Muscle of back (tissue), 3 donors: ENCODE measurements at regions not wholly inside any gene's neighbourhood (a gene's known extent, or its start where the extent isn't known, plus 50 kb on each side); places are given as distances from the start of the nearest gene placed in this dataset.

Source experiments
- DNase-seq, 3 donors: peaks; one replicate each; pipeline versions ENCODE4 v3.0.0 to v3.0.0-alpha.2; 2013

GRCh38 chr6:122061855-122062254, 337.6 kb upstream of the HSF2 start:
- no peak for DNase-seq

DNA sequence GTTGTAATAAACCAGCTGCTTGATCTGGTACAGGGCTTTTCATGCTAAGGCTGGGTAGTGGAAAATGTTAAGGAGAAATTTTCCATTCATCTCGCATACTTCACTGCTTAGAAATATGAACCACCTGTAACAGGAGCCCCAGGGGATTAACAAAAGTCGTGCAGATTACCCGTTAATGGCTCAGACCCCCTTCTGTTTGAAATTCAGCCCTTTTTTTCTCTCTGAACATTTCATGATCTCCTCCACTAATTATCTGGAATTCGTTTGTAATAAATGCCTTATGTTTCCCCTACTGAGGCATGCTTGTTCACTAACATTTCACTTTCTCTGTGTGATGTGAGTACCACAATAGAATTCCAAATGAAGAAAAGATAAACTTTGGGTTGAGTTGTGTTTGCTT, 336.4 kb upstream of the HSF2 start:
- DNase-seq, result peak in 1 of 3 donors; percentile 50

GRCh38 chr6:122063761-122064160, 335.7 kb upstream of the HSF2 start:
- DNase-seq, result no peak

GRCh38 chr6:122066200-122066599, 333.3 kb upstream of the HSF2 start:
- peak in 1 of 3 donors; percentile 13 for DNase-seq

DNA sequence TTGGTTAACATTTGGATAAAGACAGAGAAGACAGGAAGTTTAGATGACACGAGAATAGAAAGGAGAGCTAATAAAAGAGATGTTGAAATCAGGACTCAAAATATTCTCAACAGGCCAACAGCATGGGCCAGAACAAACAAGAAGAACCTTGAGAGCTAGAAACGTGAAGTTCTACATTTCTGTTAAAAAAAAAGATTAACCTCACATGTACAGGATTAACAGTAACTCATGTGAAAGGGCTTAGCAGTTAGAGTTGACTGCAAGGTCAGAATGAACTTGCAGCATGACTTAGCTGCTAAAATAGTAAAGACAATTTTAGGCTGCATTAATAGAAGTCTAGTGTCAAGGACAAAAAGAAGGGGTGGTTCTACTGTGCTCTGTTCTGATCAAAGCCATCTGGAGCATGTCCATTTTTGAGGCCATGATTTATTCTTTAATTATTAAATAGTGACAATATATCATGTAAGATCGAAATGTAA, 331.1 kb upstream of the HSF2 start:
- DNase-seq, result peak in 2 of 3 donors; percentile 22 to 56

GRCh38 chr6:122069932-122070331, 329.5 kb upstream of the HSF2 start:
- DNase-seq, result no peak

- DNase-seq, result peak; percentile 77 to 94 (median 88)
These were observed 327.3 kb upstream of the HSF2 start for GRCh38 chr6:122072014-122072647.

DNA sequence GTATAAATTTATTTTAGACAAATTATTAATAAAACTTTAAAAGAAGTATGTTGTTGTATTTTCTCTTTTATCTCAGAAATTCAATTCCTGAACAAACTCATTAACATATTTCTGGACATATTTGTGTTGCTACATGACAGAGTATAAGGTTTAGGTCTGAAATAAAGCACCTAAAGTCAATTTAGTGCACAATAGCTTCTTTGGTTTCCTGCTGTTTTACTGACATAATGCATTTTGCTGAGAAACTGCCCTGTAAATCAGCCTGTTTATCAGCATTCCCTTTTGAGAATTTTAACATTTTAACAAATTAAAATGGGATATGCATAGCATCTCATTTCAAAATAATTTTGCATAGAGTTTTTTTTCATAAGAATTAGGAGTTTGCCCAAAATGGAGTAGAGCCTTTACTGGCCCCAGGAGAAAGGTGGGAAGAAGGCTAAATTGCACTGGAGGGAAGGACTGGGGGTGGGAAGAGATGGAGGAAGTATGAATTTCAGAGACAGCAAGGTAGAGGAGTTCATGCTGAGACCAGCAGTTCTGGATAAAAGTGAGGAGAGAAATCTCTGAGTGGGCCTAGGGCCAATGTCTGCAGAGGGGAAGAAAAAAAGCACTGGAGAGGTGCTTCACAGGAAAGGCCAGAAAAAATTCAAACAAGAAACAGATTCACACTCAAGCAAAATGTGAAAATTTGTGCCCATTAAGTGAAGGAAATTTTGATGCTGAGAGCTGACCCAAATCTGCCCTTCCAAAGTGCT, 324.2 kb upstream of the HSF2 start:
- peak in 2 of 3 donors; percentile 64 to 75 for DNase-seq

GRCh38 chr6:122075917-122076316, 323.5 kb upstream of the HSF2 start:
- peak in 2 of 3 donors; percentile 71 to 85 for DNase-seq

GRCh38 chr6:122077603-122078002, 321.8 kb upstream of the HSF2 start:
- DNase-seq, result no peak

- DNase-seq, result no peak
These were observed 321.0 kb upstream of the HSF2 start for GRCh38 chr6:122078481-122078880.

- DNase-seq, result peak; percentile 47 to 77 (median 47)
These were observed 319.5 kb upstream of the HSF2 start for GRCh38 chr6:122079916-122080315.

- DNase-seq, result no peak
These were observed 317.5 kb upstream of the HSF2 start for GRCh38 chr6:122081921-122082320.

- DNase-seq, result no peak
These were observed 317.1 kb upstream of the HSF2 start for GRCh38 chr6:122082370-122082769.

GRCh38 chr6:122092366-122092765, 307.1 kb upstream of the HSF2 start:
- DNase-seq, result no peak

GRCh38 chr6:122098201-122098678, 301.2 kb upstream of the HSF2 start:
- DNase-seq, result peak in 1 of 3 donors; percentile 60

DNA sequence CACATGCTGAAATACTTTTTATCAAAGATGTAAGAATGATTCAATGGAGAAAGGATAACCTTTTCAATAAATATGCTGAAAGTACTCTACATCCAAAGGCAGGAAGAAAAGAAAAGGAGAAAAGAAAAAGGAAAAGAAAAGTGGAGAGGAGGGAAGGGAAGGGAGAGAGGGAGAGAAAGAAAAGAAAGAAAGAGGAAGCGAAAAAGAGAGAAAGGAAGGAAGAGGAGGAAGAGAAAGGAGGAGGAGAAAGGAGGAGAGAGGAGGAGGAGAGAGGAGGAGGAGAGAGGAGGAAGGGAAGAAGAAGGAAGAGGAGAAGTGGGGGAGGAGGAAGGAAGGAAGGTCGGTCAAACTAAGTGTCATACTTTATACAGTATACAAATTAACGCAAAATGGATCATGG, 297.4 kb upstream of the HSF2 start:
- no peak for DNase-seq

DNA sequence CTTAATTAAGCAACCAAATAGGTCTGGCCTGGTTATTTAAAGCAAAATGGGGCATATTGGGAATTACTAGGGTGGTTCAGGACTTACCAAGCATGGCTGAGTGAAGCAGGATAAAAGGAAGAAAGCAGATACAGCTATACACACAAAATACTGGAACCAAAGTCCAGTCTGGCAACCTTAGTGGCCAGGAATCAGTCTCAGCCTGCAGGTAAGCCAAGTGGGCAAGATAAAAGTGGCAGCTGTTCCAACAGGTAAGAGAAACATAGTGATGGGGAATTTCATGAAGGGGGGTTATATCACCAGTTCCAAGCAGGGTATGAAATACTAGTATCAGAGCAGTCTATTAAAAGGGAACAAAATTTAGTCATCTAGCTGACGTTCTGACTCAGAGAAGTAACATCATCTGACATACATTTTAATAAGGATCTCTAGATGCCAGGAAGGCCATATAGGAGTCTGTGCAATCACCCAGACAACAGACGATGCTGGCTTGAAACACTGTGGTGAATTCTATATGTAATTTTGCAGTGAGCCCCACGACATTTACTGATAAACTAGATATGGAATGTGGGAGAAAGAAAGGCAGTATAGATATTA, 292.1 kb upstream of the HSF2 start:
- DNase-seq, result no peak

- DNase-seq, result peak in 1 of 3 donors; percentile 34
These were observed 290.4 kb upstream of the HSF2 start for GRCh38 chr6:122109075-122109474.

DNA sequence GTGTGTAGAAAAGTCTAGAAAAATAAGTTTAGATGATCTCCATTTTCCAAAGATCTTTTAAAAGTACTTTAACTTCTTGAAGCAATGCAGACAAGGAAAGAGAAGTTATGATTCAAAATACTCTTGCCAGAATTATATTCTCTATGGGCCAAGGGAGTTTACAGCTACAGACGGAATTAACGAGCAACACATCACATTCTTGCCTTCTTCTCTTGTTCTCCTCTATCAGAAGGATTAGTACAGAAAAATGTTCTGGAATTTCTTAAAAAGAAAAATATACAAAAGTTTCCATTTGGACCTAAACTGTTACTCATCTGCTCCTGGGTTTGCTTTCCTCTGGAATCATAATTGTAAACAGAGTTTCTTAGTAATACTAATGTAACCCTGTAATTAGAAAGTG, 284.7 kb upstream of the HSF2 start:
- peak in 2 of 3 donors; percentile 59 to 75 for DNase-seq

GRCh38 chr6:122116119-122116834, 283.2 kb upstream of the HSF2 start:
- DNase-seq, result peak; percentile 67 to 80 (median 68)
